ENCODE measurements at regions not wholly inside any gene's neighbourhood (a gene's known extent, or its start where the extent isn't known, plus 50 kb on each side); places are given as distances from the start of the nearest gene placed in this dataset.

GRCh38 chr16:62445909-62446308 lies 409.7 kb upstream of the CDH8 start:
- TF ChIP-seq POLR2AphosphoS5 (IDR thresholded peaks at IDR 0.05; ENCODE audit: low read depth, low read length) (no peak), TAF1 (IDR thresholded peaks at IDR 0.05; ENCODE audit: borderline replicate concordance, insufficient read depth, low read length) (no peak), REST (IDR thresholded peaks at IDR 0.05; ENCODE audit: insufficient read depth in 1 of 2, low read depth in 2 of 2, low read length in 2 of 2) (no peak), FOXP2 (optimal IDR thresholded peaks at IDR 0.05; ENCODE audit: borderline replicate concordance, extremely low read depth, extremely low read length, insufficient read depth) (no peak), SIN3A (IDR thresholded peaks at IDR 0.05; ENCODE audit: borderline replicate concordance, insufficient read depth, low read length) (no peak)

- TF ChIP-seq FOXP2 (optimal IDR thresholded peaks at IDR 0.05; ENCODE audit: borderline replicate concordance, extremely low read depth, extremely low read length, insufficient read depth) = no peak
Measured at GRCh38 chr16:62424206-62424605, 388.0 kb upstream of the CDH8 start.

- no peak for TF ChIP-seq TAF1 (IDR thresholded peaks at IDR 0.05; ENCODE audit: borderline replicate concordance, insufficient read depth, low read length)
- TF ChIP-seq SIN3A (IDR thresholded peaks at IDR 0.05; ENCODE audit: borderline replicate concordance, insufficient read depth, low read length) = no peak
- no peak for TF ChIP-seq FOXP2 (optimal IDR thresholded peaks at IDR 0.05; ENCODE audit: borderline replicate concordance, extremely low read depth, extremely low read length, insufficient read depth)
- no peak for TF ChIP-seq POLR2AphosphoS5 (IDR thresholded peaks at IDR 0.05; ENCODE audit: low read depth, low read length)
- no peak for TF ChIP-seq REST (IDR thresholded peaks at IDR 0.05; ENCODE audit: insufficient read depth in 1 of 2, low read depth in 2 of 2, low read length in 2 of 2)
Measured at GRCh38 chr16:62408760-62409159, 372.5 kb upstream of the CDH8 start.

DNA sequence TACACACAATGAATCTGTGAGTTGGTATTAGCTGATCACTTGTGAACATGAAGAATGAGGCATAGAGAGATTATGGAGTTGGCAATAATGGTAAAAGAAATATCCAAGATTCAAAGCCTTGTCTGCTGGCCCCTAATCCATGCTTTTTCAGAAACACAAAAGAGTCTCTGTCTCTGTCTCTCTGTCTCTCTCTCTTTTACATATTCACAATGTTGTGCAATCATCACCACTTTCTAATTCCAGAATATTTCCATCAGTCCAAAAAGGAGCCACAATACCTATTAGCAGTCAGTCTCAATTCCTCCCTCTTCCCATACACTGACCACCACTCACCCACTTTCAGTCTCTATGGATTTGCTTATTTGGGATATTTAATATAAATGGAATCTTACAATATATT lies 370.1 kb upstream of the CDH8 start:
- TF ChIP-seq TAF1 (IDR thresholded peaks at IDR 0.05; ENCODE audit: borderline replicate concordance, insufficient read depth, low read length) (no peak), FOXP2 (optimal IDR thresholded peaks at IDR 0.05; ENCODE audit: borderline replicate concordance, extremely low read depth, extremely low read length, insufficient read depth) (no peak), REST (IDR thresholded peaks at IDR 0.05; ENCODE audit: insufficient read depth in 1 of 2, low read depth in 2 of 2, low read length in 2 of 2) (no peak), SIN3A (IDR thresholded peaks at IDR 0.05; ENCODE audit: borderline replicate concordance, insufficient read depth, low read length) (no peak), POLR2AphosphoS5 (IDR thresholded peaks at IDR 0.05; ENCODE audit: low read depth, low read length) (no peak)

- TF ChIP-seq FOXP2 (optimal IDR thresholded peaks at IDR 0.05; ENCODE audit: borderline replicate concordance, extremely low read depth, extremely low read length, insufficient read depth) = no peak
- no peak for TF ChIP-seq POLR2AphosphoS5 (IDR thresholded peaks at IDR 0.05; ENCODE audit: low read depth, low read length)
- TF ChIP-seq SIN3A (IDR thresholded peaks at IDR 0.05; ENCODE audit: borderline replicate concordance, insufficient read depth, low read length) = no peak
- no peak for TF ChIP-seq REST (IDR thresholded peaks at IDR 0.05; ENCODE audit: insufficient read depth in 1 of 2, low read depth in 2 of 2, low read length in 2 of 2)
- no peak for TF ChIP-seq TAF1 (IDR thresholded peaks at IDR 0.05; ENCODE audit: borderline replicate concordance, insufficient read depth, low read length)
Measured at GRCh38 chr16:62404842-62405611, 368.8 kb upstream of the CDH8 start.

Measured in PFSK-1 (cell line).